Neural progenitor cell (in vitro differentiated cells): ENCODE measurements at regions not wholly inside any gene's neighbourhood (a gene's known extent, or its start where the extent isn't known, plus 50 kb on each side); places are given as distances from the start of the nearest gene placed in this dataset.

Experiments
- DNase-seq: peaks from one replicate; pipeline ENCODE4 v3.0.0-alpha.2; 2016; ENCODE audit warnings: low spot score
- H2AFZ ChIP-seq: fragments of 200-600 bp; sonication (generic); replicated peaks from 2 replicates; pipeline ENCODE4 v1.6.1; 2016; ENCODE audit warnings: antibody characterized with exemption
- H3F3A ChIP-seq: fragments of 200-600 bp; sonication (generic); 2 replicates; pipeline ENCODE4 v1.6.1; 2016; ENCODE audit warnings: antibody characterized with exemption, low read depth
- H3K27ac ChIP-seq: fragments of 200-600 bp; sonication (generic); 2 replicates; pipeline ENCODE4 v1.5.1; 2016; ENCODE audit warnings: mild to moderate bottlenecking
- H3K27me3 ChIP-seq: fragments of 200-600 bp; sonication (generic); 2 replicates; pipeline ENCODE4 v1.6.1; 2016; ENCODE audit warnings: mild to moderate bottlenecking, moderate library complexity
- H3K36me3 ChIP-seq: fragments of 200-600 bp; sonication (generic); 2 replicates; pipeline ENCODE4 v1.5.1; 2016
- H3K4me1 ChIP-seq: fragments of 200-600 bp; sonication (generic); 2 replicates; pipeline ENCODE4 v1.6.1; 2016; ENCODE audit warnings: mixed run types
- H3K4me2 ChIP-seq: fragments of 200-600 bp; sonication (generic); 2 replicates; pipeline ENCODE4 v1.6.1; 2016
- H3K4me3 ChIP-seq: fragments of 200-600 bp; sonication (generic); 2 replicates; pipeline ENCODE4 v1.5.1; 2016
- H3K79me2 ChIP-seq: fragments of 200-600 bp; sonication (generic); 2 replicates; pipeline ENCODE4 v1.6.1; 2016; ENCODE audit warnings: low read depth
- H3K9ac ChIP-seq: fragments of 200-600 bp; sonication (generic); 2 replicates; pipeline ENCODE4 v1.6.1; 2016
- H3K9me3 ChIP-seq: fragments of 200-600 bp; sonication (generic); 2 replicates; pipeline ENCODE4 v1.5.1; 2016; ENCODE audit warnings: low read depth
- H4K20me1 ChIP-seq: fragments of 200-600 bp; sonication (generic); 2 replicates; pipeline ENCODE4 v1.6.1; 2016; ENCODE audit warnings: low read depth
- H3K27ac Mint-ChIP-seq: 3 replicates; pipeline ENCODE4 v1.8.0; 2021; ENCODE audit warnings: mixed read lengths
- H3K27me3 Mint-ChIP-seq: 2 replicates; pipeline ENCODE4 v1.8.0; 2022; ENCODE audit warnings: low read depth, mild to moderate bottlenecking, inconsistent platforms, moderate library complexity, mixed read lengths; ENCODE audit not compliant: insufficient read depth
- H3K36me3 Mint-ChIP-seq: 3 replicates; pipeline ENCODE4 v1.8.0; 2021; ENCODE audit warnings: mixed read lengths
- H3K4me1 Mint-ChIP-seq: 3 replicates; pipeline ENCODE4 v1.8.0; 2021; ENCODE audit warnings: mixed read lengths
- H3K4me3 Mint-ChIP-seq: 3 replicates; pipeline ENCODE4 v1.8.0; 2021; ENCODE audit warnings: mild to moderate bottlenecking, moderate library complexity, mixed read lengths
- H3K9me3 Mint-ChIP-seq: 3 replicates; pipeline ENCODE4 v1.8.0; 2020; ENCODE audit warnings: mixed read lengths
- EZH2 ChIP-seq: fragments of 200-600 bp; sonication (generic); IDR thresholded peaks from 2 replicates; pipeline ENCODE4 v1.6.1; 2017; ENCODE audit warnings: antibody characterized with exemption, mild to moderate bottlenecking, moderate library complexity
- EZH2phosphoT487 ChIP-seq: fragments of 200-600 bp; sonication (generic); IDR thresholded peaks from 2 replicates; pipeline ENCODE4 v1.6.1; 2017; ENCODE audit warnings: antibody characterized with exemption
- TF ChIP-seq, protein P1 (sequence below): fragments of 200-600 bp; sonication (generic); IDR thresholded peaks from 2 replicates; pipeline ENCODE4 v1.5.1; 2017; ENCODE audit warnings: antibody characterized with exemption, mild to moderate bottlenecking

DNA sequence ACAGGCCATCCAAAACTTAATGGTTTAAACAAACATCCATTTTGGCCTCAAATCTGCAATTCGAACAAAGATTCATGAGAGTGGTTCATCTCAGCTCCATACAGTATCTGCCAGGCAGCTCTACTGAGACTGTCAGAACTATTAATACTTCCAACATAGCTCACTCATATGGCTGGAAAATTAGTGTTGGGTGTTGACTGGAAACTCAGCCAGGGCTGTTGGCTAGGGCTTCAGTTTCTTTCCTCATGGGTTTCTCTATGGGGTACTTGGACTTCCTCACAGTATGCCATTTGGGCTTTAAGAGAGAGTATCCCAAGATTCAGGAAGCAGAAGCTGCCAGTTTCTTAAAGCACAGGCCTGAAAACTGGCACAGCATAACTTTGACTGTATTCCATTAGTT lies 240.3 kb downstream of the TPBG start:
- Mint-ChIP-seq H3K36me3 (peaks cover 29% of the 10 kb centered on the region), H3K9me3 (peaks cover 23% of the 10 kb centered on the region), H3K27ac (no peak overlapping the region), H3K4me3 (no peak overlapping the region), H3K27me3 (peaks cover 10% of the 10 kb centered on the region), H3K4me1 (peaks cover 38% of the 10 kb centered on the region)
- H3F3A ChIP-seq = peaks cover 20% of the 10 kb centered on the region
- no peaks in the 10 kb centered on the region for H4K20me1 ChIP-seq
- H3K9ac ChIP-seq = no peak overlapping the region
- H3K9me3 ChIP-seq = peaks cover 7% of the 10 kb centered on the region
- H3K36me3 ChIP-seq = no peaks in the 10 kb centered on the region
- no peak overlapping the region for H3K27ac ChIP-seq
- TF ChIP-seq, protein P1, sequence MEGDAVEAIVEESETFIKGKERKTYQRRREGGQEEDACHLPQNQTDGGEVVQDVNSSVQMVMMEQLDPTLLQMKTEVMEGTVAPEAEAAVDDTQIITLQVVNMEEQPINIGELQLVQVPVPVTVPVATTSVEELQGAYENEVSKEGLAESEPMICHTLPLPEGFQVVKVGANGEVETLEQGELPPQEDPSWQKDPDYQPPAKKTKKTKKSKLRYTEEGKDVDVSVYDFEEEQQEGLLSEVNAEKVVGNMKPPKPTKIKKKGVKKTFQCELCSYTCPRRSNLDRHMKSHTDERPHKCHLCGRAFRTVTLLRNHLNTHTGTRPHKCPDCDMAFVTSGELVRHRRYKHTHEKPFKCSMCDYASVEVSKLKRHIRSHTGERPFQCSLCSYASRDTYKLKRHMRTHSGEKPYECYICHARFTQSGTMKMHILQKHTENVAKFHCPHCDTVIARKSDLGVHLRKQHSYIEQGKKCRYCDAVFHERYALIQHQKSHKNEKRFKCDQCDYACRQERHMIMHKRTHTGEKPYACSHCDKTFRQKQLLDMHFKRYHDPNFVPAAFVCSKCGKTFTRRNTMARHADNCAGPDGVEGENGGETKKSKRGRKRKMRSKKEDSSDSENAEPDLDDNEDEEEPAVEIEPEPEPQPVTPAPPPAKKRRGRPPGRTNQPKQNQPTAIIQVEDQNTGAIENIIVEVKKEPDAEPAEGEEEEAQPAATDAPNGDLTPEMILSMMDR = no peak
- TF ChIP-seq EZH2phosphoT487 = no peak
- no peak for TF ChIP-seq EZH2
- no peak overlapping the region for H3K4me3 ChIP-seq
- no peak overlapping the region for H2AFZ ChIP-seq
- no peak for DNase-seq
- H3K27me3 ChIP-seq = no peaks in the 10 kb centered on the region
- H3K79me2 ChIP-seq = no peaks in the 10 kb centered on the region
- H3K4me1 ChIP-seq = peaks cover 31% of the 10 kb centered on the region
- H3K4me2 ChIP-seq = no peak overlapping the region

DNA sequence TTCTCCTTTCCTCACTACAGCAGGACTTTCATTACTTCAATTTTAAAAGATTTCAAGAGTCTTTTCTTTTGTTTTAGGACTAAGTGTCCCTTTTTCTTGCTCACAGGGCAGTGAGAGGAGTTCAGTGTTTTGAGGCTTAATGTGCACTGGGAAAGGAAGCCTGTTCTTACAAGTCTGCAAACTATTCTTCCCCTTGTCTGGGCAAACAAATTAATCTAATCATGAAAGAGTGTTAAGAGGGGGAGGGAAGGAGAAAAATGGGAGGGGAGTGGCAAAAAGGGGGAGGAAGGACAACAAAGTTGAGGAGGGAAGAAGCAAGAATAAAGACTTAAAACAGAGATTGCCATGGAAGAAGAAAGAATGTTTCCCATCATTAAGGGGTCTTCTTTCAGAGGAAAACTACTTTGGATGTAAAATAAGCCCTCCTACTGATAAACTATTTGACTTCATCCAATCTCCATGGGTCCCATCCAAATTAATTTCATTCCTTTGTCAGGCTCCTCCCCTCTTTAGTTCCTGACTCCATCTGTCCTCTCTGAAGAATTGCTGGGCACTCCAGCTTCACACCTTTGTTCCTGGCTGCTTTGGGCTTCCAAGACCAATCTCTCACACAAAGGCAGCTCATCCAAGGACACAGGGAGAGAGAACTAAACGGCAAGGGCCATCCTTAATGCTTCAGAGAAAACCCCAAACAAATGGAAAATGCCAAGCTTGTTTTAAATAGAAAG lies 244.5 kb downstream of the TPBG start:
- Histone ChIP-seq H4K20me1 (no peaks in the 10 kb centered on the region), H2AFZ (no peak overlapping the region), H3F3A (peaks cover 32% of the 10 kb centered on the region), H3K79me2 (no peaks in the 10 kb centered on the region), H3K27me3 (no peaks in the 10 kb centered on the region), H3K4me1 (peaks cover 47% of the 10 kb centered on the region), H3K36me3 (no peaks in the 10 kb centered on the region), H3K4me2 (peak overlapping the region; percentile 50), H3K4me3 (peak overlapping the region; percentile 12), H3K9ac (no peak overlapping the region), H3K9me3 (peaks cover 7% of the 10 kb centered on the region), H3K27ac (peak overlapping the region; percentile 90)
- peaks cover 68% of the 10 kb centered on the region for H3K4me1 Mint-ChIP-seq
- peaks cover 8% of the 10 kb centered on the region for H3K27me3 Mint-ChIP-seq
- TF ChIP-seq, protein P1 = no peak
- TF ChIP-seq EZH2phosphoT487 (no peak), EZH2 (no peak)
- peaks cover 14% of the 10 kb centered on the region for H3K36me3 Mint-ChIP-seq
- peak overlapping the region; percentile 98 for H3K27ac Mint-ChIP-seq
- H3K9me3 Mint-ChIP-seq = peaks cover 14% of the 10 kb centered on the region
- H3K4me3 Mint-ChIP-seq = peak overlapping the region; percentile 56
- peak; percentile 85 for DNase-seq

DNA sequence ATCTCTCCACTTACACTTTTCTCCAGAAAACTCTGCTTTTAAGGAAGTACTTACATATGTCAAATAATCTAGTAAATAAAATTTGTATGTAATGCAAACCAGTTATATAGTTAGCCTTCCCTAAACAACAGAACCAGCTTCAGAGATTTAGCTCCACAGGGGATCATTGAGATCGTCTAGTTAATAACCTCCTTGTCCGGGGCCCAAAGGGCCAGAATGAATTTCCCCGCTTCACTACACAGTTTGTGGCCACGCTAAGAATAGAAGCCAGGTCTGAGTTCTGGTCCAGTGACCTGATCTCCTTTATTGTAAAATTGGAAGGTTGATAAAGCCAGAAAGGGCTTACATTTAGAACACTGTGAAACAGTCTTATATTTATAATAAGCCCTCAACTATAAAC lies 245.2 kb downstream of the TPBG start:
- Histone ChIP-seq H3K4me3 (no peak overlapping the region), H3K36me3 (no peaks in the 10 kb centered on the region), H3K27me3 (no peaks in the 10 kb centered on the region), H2AFZ (no peak overlapping the region), H3K4me2 (peak overlapping the region; percentile 50), H3K4me1 (peaks cover 47% of the 10 kb centered on the region), H3K9me3 (peaks cover 7% of the 10 kb centered on the region), H4K20me1 (no peaks in the 10 kb centered on the region), H3K27ac (peak overlapping the region; percentile 90), H3K9ac (no peak overlapping the region), H3K79me2 (no peaks in the 10 kb centered on the region), H3F3A (peaks cover 32% of the 10 kb centered on the region)
- Mint-ChIP-seq H3K36me3 (peaks cover 11% of the 10 kb centered on the region), H3K4me1 (peaks cover 73% of the 10 kb centered on the region), H3K9me3 (peaks cover 9% of the 10 kb centered on the region), H3K4me3 (peak overlapping the region; percentile 56), H3K27ac (peak overlapping the region; percentile 98), H3K27me3 (peaks cover 4% of the 10 kb centered on the region)
- no peak for TF ChIP-seq EZH2phosphoT487
- peak; percentile 79 for DNase-seq

DNA sequence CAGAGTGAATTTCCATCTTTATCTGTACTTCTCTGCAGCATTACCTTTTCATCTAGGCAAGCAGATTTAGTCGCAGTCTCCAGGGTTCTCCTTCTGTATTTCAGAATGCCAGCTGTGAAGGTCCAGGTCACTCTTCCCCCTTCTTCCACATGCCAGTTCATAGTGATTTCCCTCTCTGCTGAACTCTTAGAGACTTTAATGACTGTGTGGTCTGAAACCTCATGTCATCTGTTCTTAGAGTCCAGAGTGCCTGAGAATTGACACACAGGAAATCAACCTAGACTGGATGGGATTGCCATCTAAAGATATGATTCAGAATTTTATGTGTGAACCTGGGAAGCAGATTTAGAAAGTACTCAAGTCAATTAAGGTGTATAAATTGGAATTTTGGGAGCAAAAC lies 248.1 kb downstream of the TPBG start:
- no peak overlapping the region for H2AFZ ChIP-seq
- Mint-ChIP-seq H3K4me1 (peaks cover 68% of the 10 kb centered on the region), H3K9me3 (peaks cover 3% of the 10 kb centered on the region)

More for the DNA sequence above, 248.1 kb downstream of the TPBG start:
- H3K4me3 ChIP-seq = no peak overlapping the region
- H4K20me1 ChIP-seq = no peaks in the 10 kb centered on the region
- peaks cover 41% of the 10 kb centered on the region for H3K4me1 ChIP-seq
- no peak overlapping the region for H3K4me2 ChIP-seq
- no peaks in the 10 kb centered on the region for H3K36me3 ChIP-seq
- no peak overlapping the region for H3K9ac ChIP-seq
- DNase-seq = no peak
- H3K9me3 ChIP-seq = no peaks in the 10 kb centered on the region
- no peaks in the 10 kb centered on the region for H3K79me2 ChIP-seq
- peaks cover 10% of the 10 kb centered on the region for H3K36me3 Mint-ChIP-seq
- no peaks in the 10 kb centered on the region for H3K27me3 ChIP-seq
- H3K27ac ChIP-seq = no peak overlapping the region
- TF ChIP-seq, protein P1 = no peak
- TF ChIP-seq EZH2phosphoT487 (no peak), EZH2 (no peak)
- peaks cover 32% of the 10 kb centered on the region for H3F3A ChIP-seq
- peak overlapping the region; percentile 54 for H3K4me3 Mint-ChIP-seq
- peaks cover 3% of the 10 kb centered on the region for H3K27me3 Mint-ChIP-seq
- H3K27ac Mint-ChIP-seq = peak overlapping the region; percentile 98
